Keratinocyte (primary cell): ENCODE measurements at regions not wholly inside any gene's neighbourhood (a gene's known extent, or its start where the extent isn't known, plus 50 kb on each side); places are given as distances from the start of the nearest gene placed in this dataset.

Source experiments
- CTCF ChIP-seq, 3 experiments: IDR thresholded peaks in 1 of 3; conservative IDR thresholded peaks in 1 of 3; optimal IDR thresholded peaks in 1 of 3; 2 replicates in 2 of 3; 3 replicates in 1 of 3; pipeline versions ENCODE3 to v1.5.1; 2011; ENCODE audit warnings: low read length in 3 of 3, mild to moderate bottlenecking in 3 of 3, moderate library complexity in 2 of 3, control low read depth in 1 of 3, inconsistent platforms in 1 of 3; ENCODE audit not compliant: insufficient read depth in 2 of 3; ENCODE audit errors: extremely low read depth in 1 of 3
- EZH2 ChIP-seq: IDR thresholded peaks from one replicate; pipeline ENCODE4 v1.6.1; 2012; ENCODE audit warnings: inconsistent platforms, mild to moderate bottlenecking, low read length, moderate library complexity

GRCh38 chr11:119566319-119566718 is 143.3 kb upstream of the THY1 start:
- TF ChIP-seq CTCF (optimal IDR thresholded peaks at IDR 0.05 in 1 of 3, IDR thresholded peaks at IDR 0.05 in 1 of 3, conservative IDR thresholded peaks at IDR 0.05 in 1 of 3; ENCODE audit: extremely low read depth in 1 of 3, insufficient read depth in 2 of 3, low read length in 3 of 3) (no peak), EZH2 (no peak)
